ENCODE measurements at regions not wholly inside any gene's neighbourhood (a gene's known extent, or its start where the extent isn't known, plus 50 kb on each side); places are given as distances from the start of the nearest gene placed in this dataset.

DNA sequence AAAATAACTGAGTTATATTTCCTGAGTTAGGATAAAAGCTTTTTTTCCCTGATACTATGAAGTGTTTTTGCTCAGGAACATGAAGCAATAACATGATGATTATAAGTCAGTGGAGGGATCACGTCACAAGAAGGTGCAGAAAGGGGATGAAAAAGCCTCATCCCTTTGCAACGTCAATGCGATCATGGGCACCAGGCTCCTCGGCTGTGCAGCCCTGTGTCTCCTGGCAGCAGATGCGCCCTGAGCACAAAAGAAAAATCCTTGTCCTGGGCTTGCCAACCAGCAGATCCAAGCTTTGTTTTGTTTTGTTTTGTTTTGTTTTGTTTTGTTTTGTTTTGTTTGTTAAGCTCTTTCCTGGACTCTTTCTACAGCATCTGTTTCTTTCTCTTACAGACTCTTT, 103.5 kb upstream of the PRSS1 start:
- TF ChIP-seq, protein P1, sequence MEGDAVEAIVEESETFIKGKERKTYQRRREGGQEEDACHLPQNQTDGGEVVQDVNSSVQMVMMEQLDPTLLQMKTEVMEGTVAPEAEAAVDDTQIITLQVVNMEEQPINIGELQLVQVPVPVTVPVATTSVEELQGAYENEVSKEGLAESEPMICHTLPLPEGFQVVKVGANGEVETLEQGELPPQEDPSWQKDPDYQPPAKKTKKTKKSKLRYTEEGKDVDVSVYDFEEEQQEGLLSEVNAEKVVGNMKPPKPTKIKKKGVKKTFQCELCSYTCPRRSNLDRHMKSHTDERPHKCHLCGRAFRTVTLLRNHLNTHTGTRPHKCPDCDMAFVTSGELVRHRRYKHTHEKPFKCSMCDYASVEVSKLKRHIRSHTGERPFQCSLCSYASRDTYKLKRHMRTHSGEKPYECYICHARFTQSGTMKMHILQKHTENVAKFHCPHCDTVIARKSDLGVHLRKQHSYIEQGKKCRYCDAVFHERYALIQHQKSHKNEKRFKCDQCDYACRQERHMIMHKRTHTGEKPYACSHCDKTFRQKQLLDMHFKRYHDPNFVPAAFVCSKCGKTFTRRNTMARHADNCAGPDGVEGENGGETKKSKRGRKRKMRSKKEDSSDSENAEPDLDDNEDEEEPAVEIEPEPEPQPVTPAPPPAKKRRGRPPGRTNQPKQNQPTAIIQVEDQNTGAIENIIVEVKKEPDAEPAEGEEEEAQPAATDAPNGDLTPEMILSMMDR (IDR thresholded peaks at IDR 0.05), result no peak
- TF ChIP-seq POLR2AphosphoS5 (IDR thresholded peaks at IDR 0.05; ENCODE audit: insufficient read depth in 1 of 2, low read depth in 1 of 2), result no peak

Measured in vagina (tissue), 2 donors.